ENCODE measurements at regions not wholly inside any gene's neighbourhood (a gene's known extent, or its start where the extent isn't known, plus 50 kb on each side); places are given as distances from the start of the nearest gene placed in this dataset.

- DNase-seq, result no peak
Observed at GRCh38 chr13:91141543-91142061, 205.9 kb upstream of the MIR17HG start.

GRCh38 chr13:91142572-91142971 lies 204.9 kb upstream of the MIR17HG start:
- no peak for DNase-seq

GRCh38 chr13:91144054-91144453 lies 203.4 kb upstream of the MIR17HG start:
- no peak for DNase-seq

DNA sequence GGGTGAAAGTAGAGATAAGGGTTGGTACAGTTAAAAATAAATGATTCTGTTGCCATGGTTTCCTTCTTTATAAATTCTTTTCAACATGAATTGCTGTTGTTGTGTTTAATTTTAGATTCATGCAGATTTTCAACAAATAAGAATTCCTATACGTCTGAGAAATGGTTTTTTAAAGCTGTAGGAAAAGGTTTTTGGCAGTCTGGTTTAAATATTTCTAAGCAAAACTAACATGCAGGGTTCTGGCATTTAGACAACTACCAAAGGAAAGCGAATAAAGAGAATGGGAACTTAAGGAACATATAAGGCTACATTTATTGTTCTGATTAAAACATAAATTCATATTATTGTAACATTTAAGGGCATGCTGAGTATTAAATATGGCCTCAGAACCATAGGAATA lies 203.0 kb upstream of the MIR17HG start:
- DNase-seq, result no peak

DNA sequence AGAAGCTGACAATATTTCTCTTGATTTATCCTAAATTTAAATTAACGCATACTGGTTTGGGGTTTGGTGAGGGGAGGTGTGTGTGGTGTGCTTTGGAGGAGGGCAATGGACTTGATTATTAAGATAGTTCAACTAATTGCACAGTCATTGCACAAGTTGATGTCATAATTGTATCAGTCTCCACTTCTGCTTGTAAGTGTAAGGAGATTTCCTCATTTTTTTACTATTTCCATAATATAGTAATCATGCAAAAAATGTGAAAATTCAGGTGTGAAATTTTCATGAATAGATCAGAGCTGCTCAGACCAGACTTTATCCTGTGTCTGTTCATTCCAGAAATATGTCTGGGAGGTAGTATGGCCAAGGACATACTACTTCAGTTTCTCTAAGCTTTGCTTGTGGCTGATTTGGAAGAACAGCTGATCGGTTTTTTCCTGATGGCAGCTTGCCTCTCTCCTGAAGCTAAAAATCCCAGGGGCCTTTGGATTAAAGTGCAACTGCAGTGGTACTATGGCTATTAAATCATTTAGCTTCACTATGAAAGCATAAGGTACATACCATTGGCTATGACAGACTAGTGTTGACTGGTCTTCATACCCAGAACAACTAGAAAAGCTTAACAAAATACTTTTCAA lies 201.8 kb upstream of the MIR17HG start:
- DNase-seq, result no peak

DNA sequence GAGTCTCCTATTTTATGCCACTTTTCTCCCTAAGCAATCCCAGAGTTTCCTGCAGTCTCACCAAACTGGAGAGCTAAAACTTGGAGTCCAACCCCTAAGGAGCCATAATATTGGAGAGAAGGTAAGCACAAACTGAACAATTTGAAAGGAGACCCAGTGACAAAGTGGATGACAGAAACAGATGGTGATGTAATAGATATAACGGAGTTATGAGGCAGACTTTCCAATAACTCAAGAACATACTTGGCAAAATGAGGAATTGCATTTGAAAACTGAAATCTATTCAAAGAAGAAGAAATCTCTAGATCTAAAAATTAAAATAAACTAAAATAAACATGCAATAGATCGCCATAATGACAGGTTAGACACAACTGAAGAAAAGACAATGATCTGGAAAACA lies 200.9 kb upstream of the MIR17HG start:
- no peak for DNase-seq

- no peak for DNase-seq
Observed at GRCh38 chr13:91148098-91148497, 199.4 kb upstream of the MIR17HG start.

- DNase-seq, result no peak
Observed at GRCh38 chr13:91151921-91152320, 195.6 kb upstream of the MIR17HG start.

- no peak for DNase-seq
Observed at GRCh38 chr13:91153372-91153771, 194.1 kb upstream of the MIR17HG start.

DNA sequence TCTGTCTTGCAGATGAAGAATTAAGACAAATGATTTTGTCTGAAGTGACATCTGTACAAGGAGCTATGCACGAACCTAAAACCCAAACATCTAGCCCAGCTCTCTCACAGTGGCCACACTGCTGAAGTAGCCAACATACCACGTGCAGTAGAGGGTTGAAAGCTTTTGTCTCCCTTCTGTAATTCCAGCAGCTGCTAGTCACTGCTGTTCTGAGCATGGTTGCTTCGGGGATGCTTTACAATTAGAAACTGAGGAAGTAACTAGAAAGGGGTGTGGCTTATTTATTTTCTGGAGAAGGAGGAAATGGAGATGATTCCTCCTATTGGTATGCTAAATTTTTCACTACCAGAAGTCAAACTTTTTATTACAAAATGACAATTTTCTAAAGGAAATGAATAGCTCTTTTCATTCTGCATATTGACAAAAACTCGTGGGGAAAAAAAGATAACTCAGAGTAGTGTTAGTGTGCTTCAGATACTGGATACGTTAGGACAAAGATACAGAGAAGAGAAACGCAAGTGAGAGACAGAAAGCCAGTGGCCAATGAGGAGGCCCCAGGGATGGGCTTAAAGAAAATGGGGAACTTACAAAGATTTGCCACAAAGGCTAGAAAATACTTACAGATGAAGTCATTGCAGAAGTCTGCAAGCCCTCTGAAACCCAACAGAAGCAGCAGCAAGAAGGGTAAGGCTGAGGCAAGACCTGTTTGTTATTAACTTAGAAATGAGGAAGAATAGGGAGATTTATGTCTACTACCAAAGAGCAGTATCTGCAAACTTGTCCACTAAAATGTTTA lies 192.7 kb upstream of the MIR17HG start:
- no peak for DNase-seq

GRCh38 chr13:91155512-91156114 lies 191.9 kb upstream of the MIR17HG start:
- no peak for DNase-seq

GRCh38 chr13:91157273-91158016 lies 190.0 kb upstream of the MIR17HG start:
- DNase-seq, result no peak

DNA sequence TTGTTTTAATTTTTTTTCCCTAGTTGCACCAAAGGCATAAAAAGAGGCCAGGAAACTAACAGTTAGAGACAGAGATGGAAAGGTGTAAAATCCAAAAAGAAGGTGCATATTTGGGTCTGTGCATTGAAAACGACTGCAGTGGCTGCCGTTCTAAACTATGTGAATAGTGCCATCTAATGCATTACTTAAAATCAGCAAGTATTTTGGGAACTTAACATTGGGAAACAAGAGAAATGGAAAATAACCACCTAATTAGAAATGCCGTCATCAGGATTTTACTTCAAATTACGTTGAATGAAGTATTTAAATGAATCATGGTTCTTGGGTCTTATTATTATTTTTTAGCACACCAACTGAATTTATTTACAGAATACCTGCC lies 189.5 kb upstream of the MIR17HG start:
- no peak for DNase-seq

- DNase-seq, result no peak
Observed at GRCh38 chr13:91162180-91162579, 185.3 kb upstream of the MIR17HG start.

- no peak for DNase-seq
Observed at GRCh38 chr13:91162589-91162988, 184.9 kb upstream of the MIR17HG start.

DNA sequence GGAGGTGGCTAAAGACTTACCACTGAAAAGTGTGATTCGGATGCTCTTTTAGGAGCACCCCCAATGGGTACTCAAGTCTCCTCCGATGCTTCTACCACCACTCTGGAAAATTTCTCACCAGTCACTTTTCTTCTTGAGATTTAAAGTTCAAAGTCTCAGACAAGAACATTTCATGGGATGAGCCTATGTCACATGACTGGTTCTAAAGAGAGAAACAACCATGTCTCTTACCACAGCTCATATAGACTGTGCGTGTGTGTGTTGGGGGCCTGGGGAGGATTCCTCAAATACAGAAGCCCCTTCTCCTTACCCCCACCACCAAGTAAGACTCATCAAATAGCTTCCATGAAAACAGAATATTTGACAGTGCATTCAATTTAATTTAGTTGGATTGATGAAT lies 181.7 kb upstream of the MIR17HG start:
- no peak for DNase-seq

DNA sequence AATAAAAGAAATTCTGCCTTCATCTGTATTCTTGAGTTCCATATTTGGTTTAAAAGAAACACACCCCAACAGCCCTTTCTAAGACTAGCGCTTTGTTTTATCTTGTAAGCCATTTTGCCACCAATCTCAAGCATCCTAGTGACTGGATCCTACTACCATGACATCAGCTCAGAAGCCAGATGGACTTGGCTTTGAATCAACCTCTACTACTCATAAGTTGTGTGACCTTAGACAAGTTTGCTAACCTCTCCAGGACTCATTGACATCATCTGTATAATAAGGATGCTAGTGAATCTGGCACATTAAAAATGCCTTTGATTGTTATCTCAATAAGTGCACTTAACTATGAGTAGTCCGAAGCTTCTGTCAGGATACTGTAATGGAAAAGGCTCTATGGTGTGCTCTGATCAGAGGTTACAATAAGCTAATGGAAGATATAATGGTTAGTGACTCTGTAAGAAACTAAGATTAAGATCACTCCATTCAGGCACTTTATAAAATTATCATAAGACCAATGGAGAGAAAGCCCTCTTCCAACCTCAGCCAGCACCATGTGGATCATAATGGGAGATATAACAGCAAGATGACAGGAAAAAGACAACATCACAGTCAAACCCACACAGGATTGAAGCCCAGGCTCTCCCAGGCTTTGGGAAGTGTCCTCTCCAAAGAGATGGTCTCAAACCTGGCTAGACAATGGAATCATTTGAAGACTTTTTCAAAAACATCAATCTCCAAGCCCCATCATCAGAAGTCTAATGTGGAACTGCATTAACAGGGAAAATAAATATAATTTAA lies 180.6 kb upstream of the MIR17HG start:
- no peak for DNase-seq

DNA sequence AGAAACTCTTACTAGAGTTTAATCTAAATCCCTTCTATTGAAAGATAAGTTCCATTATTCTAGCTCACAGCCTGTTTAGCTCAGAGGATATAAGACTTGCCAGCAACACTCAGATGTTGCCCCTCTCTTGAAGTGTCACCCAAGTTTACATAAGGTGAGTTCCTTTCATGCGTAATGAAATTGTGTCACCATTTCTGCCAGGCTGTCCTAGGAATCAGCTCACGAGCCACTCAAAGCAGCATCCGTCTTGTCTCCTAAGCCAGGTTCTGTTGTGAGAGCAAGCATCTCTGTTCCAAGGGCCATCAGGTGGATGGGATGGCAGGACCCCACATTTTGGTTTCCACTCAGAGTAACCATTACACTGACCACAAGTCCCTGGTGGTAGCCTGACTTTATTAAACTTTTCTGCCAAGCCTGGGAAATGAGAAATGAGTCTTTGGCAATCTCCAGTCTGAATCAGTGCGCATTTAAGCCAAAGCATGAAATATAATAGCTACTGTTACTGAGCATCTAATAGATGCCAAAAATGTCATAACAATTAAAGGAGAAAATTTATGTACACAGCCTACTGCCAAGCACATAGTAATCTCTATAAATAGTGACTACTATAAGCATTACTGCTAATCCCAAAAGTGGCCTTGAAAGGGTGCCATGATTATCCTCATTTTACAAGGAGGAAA lies 179.6 kb upstream of the MIR17HG start:
- no peak for DNase-seq

- DNase-seq, result no peak
Observed at GRCh38 chr13:91168386-91168711, 179.1 kb upstream of the MIR17HG start.

GRCh38 chr13:91169321-91170050 lies 178.0 kb upstream of the MIR17HG start:
- no peak for DNase-seq

GRCh38 chr13:91172160-91172559 lies 175.3 kb upstream of the MIR17HG start:
- no peak for DNase-seq
